NCI-H82 (cell line): ENCODE measurements at regions not wholly inside any gene's neighbourhood (a gene's known extent, or its start where the extent isn't known, plus 50 kb on each side); places are given as distances from the start of the nearest gene placed in this dataset.

Source experiments
- DNase-seq: peaks from one replicate; lab custom pipeline; 2025; lab: John Stamatoyannopoulos, UW

DNA sequence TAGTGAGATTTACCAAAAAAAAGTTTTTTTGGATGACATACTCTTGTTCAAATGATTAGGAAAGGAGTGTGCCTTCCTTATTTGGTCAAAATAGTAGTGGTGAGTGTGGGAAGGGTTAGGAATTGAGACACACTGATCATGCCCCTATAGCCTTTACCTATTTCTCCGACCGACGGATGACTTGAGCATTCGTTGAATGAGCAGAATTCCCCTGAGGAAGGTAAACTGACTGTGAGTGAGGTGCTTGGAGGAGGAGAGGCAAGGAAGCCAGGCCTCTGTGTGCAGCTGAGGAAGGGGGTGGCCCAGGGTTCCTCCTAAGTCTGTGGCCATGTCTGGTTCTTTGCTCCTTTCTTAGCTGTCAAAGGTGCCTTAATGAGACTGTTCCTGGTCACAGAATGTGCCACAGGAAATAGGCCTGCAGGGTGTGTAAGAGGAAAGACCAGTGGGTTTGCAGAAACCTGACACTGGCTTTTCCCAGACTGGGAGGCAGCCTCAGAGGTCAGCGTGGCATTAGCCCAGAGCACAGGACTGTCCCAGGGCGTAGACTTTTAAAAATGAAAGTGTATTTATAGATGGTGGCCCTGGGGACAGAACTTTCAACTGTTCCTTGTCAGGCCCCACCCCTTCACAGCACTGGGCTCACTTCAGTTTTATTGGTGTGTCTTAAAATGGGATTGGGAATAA is 307.7 kb upstream of the C2CD4B start:
- DNase-seq = no peak

- DNase-seq = no peak
Observed at GRCh38 chr15:62474021-62474770, 309.1 kb upstream of the C2CD4B start.

GRCh38 chr15:62474771-62475124 is 309.7 kb upstream of the C2CD4B start:
- no peak for DNase-seq

- no peak for DNase-seq
Observed at GRCh38 chr15:62475591-62475990, 310.5 kb upstream of the C2CD4B start.

- DNase-seq = no peak
Observed at GRCh38 chr15:62476163-62476562, 311.1 kb upstream of the C2CD4B start.

GRCh38 chr15:62477929-62478328 is 312.8 kb upstream of the C2CD4B start:
- no peak for DNase-seq

DNA sequence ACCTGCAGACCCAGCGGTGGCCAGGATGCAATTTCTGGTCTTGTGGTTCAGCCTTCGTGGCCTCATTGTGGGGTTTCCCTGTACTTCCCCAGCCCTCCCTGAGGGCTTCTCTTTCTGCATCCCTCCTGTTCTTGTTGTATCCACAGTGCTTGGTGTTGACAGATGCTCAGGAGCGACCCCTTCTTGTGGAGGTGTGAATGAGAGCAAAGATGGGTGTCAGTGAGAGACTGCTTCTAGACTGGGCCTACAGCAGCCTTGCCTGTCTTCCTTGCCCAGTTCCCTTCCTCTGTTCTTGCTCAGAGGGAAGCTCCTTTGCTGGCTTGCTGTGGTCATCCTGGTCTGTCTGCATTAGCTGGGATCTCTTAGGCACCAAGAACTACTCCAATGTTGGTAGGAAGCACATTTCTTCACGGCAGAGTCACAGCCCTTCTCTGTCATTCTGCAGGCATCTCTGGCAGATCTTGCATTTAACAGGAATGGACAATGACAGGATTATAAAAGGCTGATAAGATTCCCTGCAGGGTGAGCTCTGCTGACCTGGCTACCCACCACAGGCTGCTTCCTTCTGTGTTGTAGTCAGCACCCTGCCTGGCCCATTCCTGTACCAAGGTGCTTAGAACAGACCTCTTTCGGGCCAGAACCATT is 317.8 kb upstream of the C2CD4B start:
- DNase-seq = peak; percentile 70

- DNase-seq = no peak
Observed at GRCh38 chr15:62483814-62484213, 318.7 kb upstream of the C2CD4B start.

DNA sequence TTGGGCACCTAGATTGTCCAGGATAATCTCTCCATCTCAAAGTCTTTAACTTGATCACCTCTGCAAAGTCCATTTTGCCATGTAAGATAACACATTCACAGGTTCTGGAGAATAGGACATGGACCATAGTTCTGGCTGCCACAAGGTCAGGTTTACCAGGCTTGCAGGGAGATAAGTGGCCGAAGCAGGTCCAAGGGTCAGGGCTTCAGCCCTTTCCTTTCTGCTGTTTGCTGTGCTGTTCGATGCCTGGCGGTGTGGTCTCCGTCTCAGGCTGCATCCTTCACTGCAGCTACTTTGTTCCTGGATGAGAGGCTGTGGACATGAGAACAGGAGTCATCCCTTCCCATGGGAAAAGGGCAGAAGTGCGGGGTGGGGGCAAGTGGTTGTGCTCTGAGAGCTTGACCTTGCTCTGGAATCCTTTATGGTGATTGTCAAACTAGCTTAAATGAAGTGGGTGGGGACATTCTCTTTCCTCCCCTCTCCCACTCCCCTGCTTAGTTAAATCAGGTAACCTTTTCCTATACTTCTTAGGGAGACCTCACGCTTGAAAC is 320.2 kb upstream of the C2CD4B start:
- no peak for DNase-seq

GRCh38 chr15:62486041-62486440 is 321.0 kb upstream of the C2CD4B start:
- DNase-seq = no peak

DNA sequence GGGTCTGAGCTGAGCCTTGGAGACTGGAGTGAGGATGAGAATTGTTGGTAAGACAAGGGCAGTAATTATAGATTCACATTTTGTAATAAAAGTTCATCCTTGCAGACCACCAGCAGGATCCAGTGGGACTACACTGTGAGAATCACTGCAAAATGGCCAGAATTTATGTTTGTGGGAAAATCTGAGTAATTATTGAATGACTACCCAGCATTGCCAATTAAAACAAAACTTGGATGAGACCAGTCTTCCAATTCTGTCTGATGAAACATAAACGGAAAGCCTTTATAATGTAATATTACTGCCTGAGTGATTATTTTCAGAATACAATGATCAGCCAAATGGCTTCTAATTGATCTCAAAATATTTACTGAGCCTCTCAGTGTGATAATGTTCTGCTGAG is 323.3 kb upstream of the C2CD4B start:
- DNase-seq = no peak

- no peak for DNase-seq
Observed at GRCh38 chr15:62491642-62492041, 326.6 kb upstream of the C2CD4B start.

- peak; percentile 78 for DNase-seq
Observed at GRCh38 chr15:62492900-62493299, 327.8 kb upstream of the C2CD4B start.

GRCh38 chr15:62494197-62494596 is 329.1 kb upstream of the C2CD4B start:
- peak; percentile 85 for DNase-seq

DNA sequence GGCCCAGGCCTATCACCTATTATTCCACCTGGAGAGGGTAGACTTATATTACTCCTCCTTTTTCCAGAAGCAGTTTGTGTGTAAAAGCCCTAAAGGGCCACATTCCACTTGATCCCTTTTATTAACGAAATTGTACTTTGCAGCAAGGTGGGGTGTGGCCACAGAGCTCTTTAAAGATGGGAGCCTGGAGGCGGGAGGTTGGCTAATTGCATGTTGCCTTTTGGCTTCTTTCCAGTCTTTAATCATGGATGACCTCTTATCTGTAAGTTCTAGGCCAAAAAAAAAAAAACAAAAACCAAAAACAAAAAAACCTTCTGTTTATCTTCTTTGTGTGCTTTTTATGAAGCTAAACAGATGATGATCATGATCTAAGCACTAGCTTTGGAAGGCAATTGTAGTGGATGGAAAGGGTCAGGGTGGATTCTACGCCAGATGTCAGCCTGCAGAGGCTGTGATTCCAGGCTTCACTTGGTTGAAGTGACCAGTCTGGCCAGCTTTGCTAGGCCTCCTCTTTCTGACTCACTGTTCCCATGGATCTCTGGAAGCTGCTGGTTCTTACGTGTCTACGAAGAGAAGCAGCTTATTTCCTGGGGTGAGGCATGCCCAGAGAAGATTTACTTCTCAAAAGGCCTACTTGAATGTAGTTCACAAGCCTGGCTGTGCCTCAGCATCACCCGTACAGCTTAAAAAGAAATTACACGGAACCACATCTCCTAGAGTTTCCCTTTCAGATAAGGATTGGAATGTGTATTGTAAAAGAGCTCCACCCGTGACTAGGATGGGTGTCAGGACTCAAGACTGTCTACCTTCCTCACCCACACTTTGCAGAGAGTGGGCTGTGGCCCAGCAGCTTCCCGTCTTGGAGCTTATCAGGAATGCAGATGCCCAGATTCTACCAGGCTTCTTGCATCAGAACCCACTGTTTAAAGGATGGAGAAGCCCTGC is 330.9 kb upstream of the C2CD4B start:
- DNase-seq = peak; percentile 20

DNA sequence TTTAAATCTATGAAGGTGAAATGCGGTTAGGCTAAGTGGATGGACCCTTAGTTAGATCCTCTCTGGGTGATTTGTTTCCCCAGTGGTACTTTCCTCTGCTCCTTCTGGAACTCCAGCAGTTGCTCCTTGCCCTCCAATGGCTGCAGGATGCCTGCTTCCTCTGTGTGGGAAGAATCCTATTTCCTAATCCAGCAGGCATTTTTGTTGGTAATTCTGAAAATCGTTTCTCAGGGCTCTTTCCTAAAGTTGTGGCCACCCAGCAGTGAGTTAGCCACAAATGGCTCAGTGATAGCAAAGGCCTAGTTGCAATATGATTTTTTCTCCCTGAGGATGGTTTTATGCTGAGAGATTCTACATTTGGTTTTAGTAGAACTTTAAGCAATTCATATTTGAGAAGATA is 332.3 kb upstream of the C2CD4B start:
- DNase-seq = no peak

- DNase-seq = no peak
Observed at GRCh38 chr15:62498278-62498677, 333.2 kb upstream of the C2CD4B start.

DNA sequence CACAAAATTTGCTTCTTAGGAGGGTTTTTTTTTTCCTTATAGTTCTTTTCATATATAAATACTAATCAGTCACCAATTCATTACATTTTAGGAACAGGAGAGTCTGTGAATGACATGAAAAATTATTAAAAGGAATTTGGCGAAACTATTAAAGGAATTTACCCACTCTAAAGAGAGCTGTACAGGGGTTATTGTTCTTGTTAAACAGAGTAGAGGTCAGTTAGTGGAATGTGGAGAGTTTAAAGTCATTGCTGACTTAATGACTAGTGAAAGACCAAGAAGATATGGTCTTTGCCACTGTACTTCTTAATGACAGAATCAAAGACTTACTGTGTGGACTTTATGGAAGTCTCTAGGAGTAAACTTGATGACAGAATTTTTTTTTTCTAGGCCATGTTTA is 333.6 kb upstream of the C2CD4B start:
- DNase-seq = no peak

- DNase-seq = no peak
Observed at GRCh38 chr15:62500325-62500724, 335.2 kb upstream of the C2CD4B start.

- no peak for DNase-seq
Observed at GRCh38 chr15:62502451-62502850, 337.4 kb upstream of the C2CD4B start.

- peak; percentile 80 for DNase-seq
Observed at GRCh38 chr15:62503451-62503850, 338.4 kb upstream of the C2CD4B start.

DNA sequence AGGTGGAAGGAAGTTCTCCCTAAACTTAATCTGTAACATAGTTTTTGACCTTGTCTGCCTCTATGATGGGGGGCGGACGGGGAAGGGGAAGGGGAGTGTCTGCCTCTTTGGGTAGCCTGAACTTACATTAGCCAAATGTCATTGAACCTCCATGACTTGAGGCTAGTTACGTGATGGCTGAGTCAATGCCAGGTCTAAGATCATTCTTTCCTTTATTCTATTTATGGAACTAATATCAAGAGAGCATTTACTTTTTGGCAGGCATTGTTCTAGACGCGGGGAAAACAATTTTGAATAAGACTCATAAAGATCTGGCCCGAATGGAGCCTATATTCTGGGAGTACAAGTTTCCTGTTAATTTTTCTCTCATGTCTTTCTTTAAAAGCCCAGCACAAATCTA is 340.7 kb upstream of the C2CD4B start:
- no peak for DNase-seq
